ENCODE measurements at regions not wholly inside any gene's neighbourhood (a gene's known extent, or its start where the extent isn't known, plus 50 kb on each side); places are given as distances from the start of the nearest gene placed in this dataset.
"Not testable (repeated sequence)": the region's sequence is repeated elsewhere in the genome, so short reads cannot be mapped to it uniquely, and the experiment has no call there.

- H3K4me3 ChIP-seq (ENCODE audit: low read depth, low read length): no peak overlapping the region
- TF ChIP-seq CTCF (conservative IDR thresholded peaks at IDR 0.05; ENCODE audit: low read depth, low read length): no peak
- DNase-seq (ENCODE audit: low read depth): no peak
Observed at GRCh38 chr5:32869216-32869615, 158.1 kb downstream of the NPR3 start.

- no peak for DNase-seq (ENCODE audit: low read depth)
- H3K4me3 ChIP-seq (ENCODE audit: low read depth, low read length): no peak overlapping the region
- no peak for TF ChIP-seq CTCF (conservative IDR thresholded peaks at IDR 0.05; ENCODE audit: low read depth, low read length)
Observed at GRCh38 chr5:32876791-32877190, 165.7 kb downstream of the NPR3 start.

- H3K4me3 ChIP-seq (ENCODE audit: low read depth, low read length); DNase-seq (ENCODE audit: low read depth): not testable (repeated sequence)
Observed at GRCh38 chr5:32879364-32879763, 168.2 kb downstream of the NPR3 start.

GRCh38 chr5:32880796-32881195 is 169.7 kb downstream of the NPR3 start:
- no peak for DNase-seq (ENCODE audit: low read depth)
- no peak for TF ChIP-seq CTCF (conservative IDR thresholded peaks at IDR 0.05; ENCODE audit: low read depth, low read length)
- no peak overlapping the region for H3K4me3 ChIP-seq (ENCODE audit: low read depth, low read length)

GRCh38 chr5:32887390-32887789 is 176.3 kb downstream of the NPR3 start:
- no peak for DNase-seq (ENCODE audit: low read depth)
- H3K4me3 ChIP-seq (ENCODE audit: low read depth, low read length): no peak overlapping the region
- no peak for TF ChIP-seq CTCF (conservative IDR thresholded peaks at IDR 0.05; ENCODE audit: low read depth, low read length)

- H3K4me3 ChIP-seq (ENCODE audit: low read depth, low read length): no peak overlapping the region
- no peak for DNase-seq (ENCODE audit: low read depth)
- TF ChIP-seq CTCF (conservative IDR thresholded peaks at IDR 0.05; ENCODE audit: low read depth, low read length): no peak
Observed at GRCh38 chr5:32889078-32889477, 178.0 kb downstream of the NPR3 start.

GRCh38 chr5:32903613-32904012 is 192.5 kb downstream of the NPR3 start:
- no peak for TF ChIP-seq CTCF (conservative IDR thresholded peaks at IDR 0.05; ENCODE audit: low read depth, low read length)
- no peak overlapping the region for H3K4me3 ChIP-seq (ENCODE audit: low read depth, low read length)
- DNase-seq (ENCODE audit: low read depth): no peak

GRCh38 chr5:32908641-32909040 is 197.5 kb downstream of the NPR3 start:
- TF ChIP-seq CTCF (conservative IDR thresholded peaks at IDR 0.05; ENCODE audit: low read depth, low read length): no peak
- no peak for DNase-seq (ENCODE audit: low read depth)
- no peak overlapping the region for H3K4me3 ChIP-seq (ENCODE audit: low read depth, low read length)

Measured in choroid plexus epithelial cell (primary cell).